HFFc6 (cell line): ENCODE measurements at regions not wholly inside any gene's neighbourhood (a gene's known extent, or its start where the extent isn't known, plus 50 kb on each side); places are given as distances from the start of the nearest gene placed in this dataset.

Experiments
- DNase-seq: peaks from one replicate; pipeline ENCODE4 v3.0.0-alpha.2; 2018
- H3K27ac Mint-ChIP-seq: 2 replicates; pipeline ENCODE4 v1.8.0; 2020; ENCODE audit warnings: mild to moderate bottlenecking, mixed read lengths
- H3K27me3 Mint-ChIP-seq: 2 replicates; pipeline ENCODE4 v1.8.0; 2021; ENCODE audit warnings: mild to moderate bottlenecking, moderate library complexity, mixed read lengths; ENCODE audit not compliant: insufficient read depth
- H3K36me3 Mint-ChIP-seq: 2 replicates; pipeline ENCODE4 v1.8.0; 2021; ENCODE audit warnings: low read depth, mixed read lengths
- H3K4me1 Mint-ChIP-seq: 2 replicates; pipeline ENCODE4 v1.8.0; 2020; ENCODE audit warnings: low read depth, mixed read lengths
- H3K4me3 Mint-ChIP-seq: 2 replicates; pipeline ENCODE4 v1.8.0; 2020; ENCODE audit warnings: mild to moderate bottlenecking, moderate library complexity, mixed read lengths
- H3K9me3 Mint-ChIP-seq: 2 replicates; pipeline ENCODE4 v1.8.0; 2020; ENCODE audit warnings: mild to moderate bottlenecking, mixed read lengths
- CTCF ChIP-seq: fragments of 200-600 bp; sonication (generic); IDR thresholded peaks from 2 replicates; pipeline ENCODE4 v1.5.0; 2021; ENCODE audit warnings: antibody characterized with exemption, mild to moderate bottlenecking

GRCh38 chr6:51411496-51412125 is 592.9 kb downstream of the TFAP2B start:
- peaks cover 5% of the 10 kb centered on the region for H3K36me3 Mint-ChIP-seq
- H3K27me3 Mint-ChIP-seq: peaks cover 2% of the 10 kb centered on the region; the same call in 1 of the 2 replicates
- no peak overlapping the region for H3K27ac Mint-ChIP-seq
- no peak overlapping the region for H3K4me3 Mint-ChIP-seq
- peaks cover 46% of the 10 kb centered on the region for H3K9me3 Mint-ChIP-seq
- no peak for DNase-seq
- H3K4me1 Mint-ChIP-seq: no peaks in the 10 kb centered on the region
- TF ChIP-seq CTCF: no peak

- H3K4me3 Mint-ChIP-seq: no peak overlapping the region
- H3K9me3 Mint-ChIP-seq: peaks cover 26% of the 10 kb centered on the region
- no peaks in the 10 kb centered on the region for H3K4me1 Mint-ChIP-seq
- no peak overlapping the region for H3K27ac Mint-ChIP-seq
- H3K36me3 Mint-ChIP-seq: peaks cover 5% of the 10 kb centered on the region
- TF ChIP-seq CTCF: no peak
- H3K27me3 Mint-ChIP-seq: peaks cover 2% of the 10 kb centered on the region; the same call in 1 of the 2 replicates
- DNase-seq: no peak
These were observed 595.7 kb downstream of the TFAP2B start for GRCh38 chr6:51414361-51414760.

GRCh38 chr6:51415501-51415900 is 596.8 kb downstream of the TFAP2B start:
- DNase-seq: no peak
- no peak overlapping the region for H3K27ac Mint-ChIP-seq
- peaks cover 5% of the 10 kb centered on the region for H3K36me3 Mint-ChIP-seq
- TF ChIP-seq CTCF: no peak
- peaks cover 26% of the 10 kb centered on the region for H3K9me3 Mint-ChIP-seq
- peaks cover 2% of the 10 kb centered on the region; the same call in 1 of the 2 replicates for H3K27me3 Mint-ChIP-seq
- no peaks in the 10 kb centered on the region for H3K4me1 Mint-ChIP-seq
- H3K4me3 Mint-ChIP-seq: no peak overlapping the region

- Mint-ChIP-seq H3K36me3 (no peaks in the 10 kb centered on the region), H3K4me1 (no peaks in the 10 kb centered on the region), H3K27me3 (no peaks in the 10 kb centered on the region), H3K4me3 (no peak overlapping the region), H3K27ac (no peak overlapping the region), H3K9me3 (peaks cover 44% of the 10 kb centered on the region)
- TF ChIP-seq CTCF: no peak
- no peak for DNase-seq
These were observed 610.5 kb downstream of the TFAP2B start for GRCh38 chr6:51429017-51429712.

GRCh38 chr6:51430589-51430988 is 611.9 kb downstream of the TFAP2B start:
- TF ChIP-seq CTCF: no peak
- H3K36me3 Mint-ChIP-seq: no peaks in the 10 kb centered on the region
- no peaks in the 10 kb centered on the region for H3K4me1 Mint-ChIP-seq
- H3K9me3 Mint-ChIP-seq: peaks cover 42% of the 10 kb centered on the region
- DNase-seq: no peak
- H3K4me3 Mint-ChIP-seq: no peak overlapping the region
- H3K27me3 Mint-ChIP-seq: no peaks in the 10 kb centered on the region
- no peak overlapping the region for H3K27ac Mint-ChIP-seq
